ENCODE measurements at regions not wholly inside any gene's neighbourhood (a gene's known extent, or its start where the extent isn't known, plus 50 kb on each side); places are given as distances from the start of the nearest gene placed in this dataset.

- DNase-seq, result no peak
Observed at GRCh38 chr3:144079634-144080033, 108.0 kb downstream of the DIPK2A start.

- DNase-seq, result no peak
Observed at GRCh38 chr3:144084929-144085328, 113.3 kb downstream of the DIPK2A start.

- DNase-seq, result peak; percentile 35 to 84 (median 56)
Observed at GRCh38 chr3:144085964-144086363, 114.3 kb downstream of the DIPK2A start.

- no peak for DNase-seq
Observed at GRCh38 chr3:144096016-144096415, 124.4 kb downstream of the DIPK2A start.

DNA sequence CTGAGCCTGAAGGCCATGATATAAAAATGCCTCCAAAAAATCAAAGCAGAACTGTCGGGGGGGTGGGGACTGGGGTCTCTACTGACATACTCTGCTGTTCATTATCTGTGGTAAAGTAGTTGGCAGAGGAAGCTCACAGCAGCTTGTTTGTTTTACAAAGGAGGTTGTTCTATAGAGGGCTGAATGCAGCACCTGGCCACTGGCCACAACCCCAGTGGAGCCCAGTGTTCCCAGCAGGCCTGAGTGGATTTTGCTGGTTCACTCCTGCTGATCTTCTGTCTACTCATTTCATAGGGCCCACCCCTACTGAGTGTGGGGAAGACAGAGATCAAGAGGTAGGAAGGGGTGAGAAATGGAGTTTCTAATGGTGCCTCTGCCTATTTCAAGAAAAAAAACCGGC is 125.5 kb downstream of the DIPK2A start:
- DNase-seq, result no peak

- no peak for DNase-seq
Observed at GRCh38 chr3:144098691-144099090, 127.1 kb downstream of the DIPK2A start.

GRCh38 chr3:144102421-144102820 is 130.8 kb downstream of the DIPK2A start:
- no peak for DNase-seq

DNA sequence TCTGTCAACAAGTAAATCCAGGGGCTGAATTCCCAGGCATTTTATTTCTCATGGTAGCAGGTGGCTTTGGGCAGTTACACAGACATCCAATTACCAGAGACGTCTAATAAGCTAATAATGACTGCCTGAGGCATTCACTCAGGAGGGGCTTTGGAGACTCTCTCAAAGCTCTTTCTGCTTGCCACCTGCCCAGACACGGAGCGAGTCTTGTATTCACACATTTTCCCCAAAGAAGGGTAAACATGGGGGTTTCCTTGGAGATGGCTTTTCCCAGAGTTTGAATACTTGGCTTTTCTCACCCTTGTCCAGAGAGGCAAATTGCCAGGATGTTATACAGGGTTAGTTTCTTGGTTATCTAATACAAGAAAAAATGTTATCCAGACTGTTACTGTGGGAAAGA is 132.6 kb downstream of the DIPK2A start:
- no peak for DNase-seq

DNA sequence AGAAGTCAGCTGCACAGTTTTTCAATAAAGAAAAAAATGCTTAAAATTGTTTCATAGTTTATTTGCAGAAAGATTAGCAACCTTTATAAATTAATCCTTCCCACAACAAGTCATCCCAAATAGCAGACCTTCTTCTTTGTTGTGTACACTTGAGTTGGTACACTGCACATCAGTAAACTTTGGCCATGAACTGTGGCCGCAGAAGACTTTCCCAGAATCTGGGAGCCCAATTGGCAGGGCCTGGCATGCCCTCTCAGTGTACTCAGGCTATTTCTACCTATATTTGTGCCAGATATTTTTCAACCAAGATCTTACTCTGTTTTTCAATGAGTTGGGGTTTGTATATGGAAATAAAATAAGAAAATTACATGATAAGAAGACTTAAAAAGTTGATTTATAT is 133.1 kb downstream of the DIPK2A start:
- DNase-seq, result no peak

DNA sequence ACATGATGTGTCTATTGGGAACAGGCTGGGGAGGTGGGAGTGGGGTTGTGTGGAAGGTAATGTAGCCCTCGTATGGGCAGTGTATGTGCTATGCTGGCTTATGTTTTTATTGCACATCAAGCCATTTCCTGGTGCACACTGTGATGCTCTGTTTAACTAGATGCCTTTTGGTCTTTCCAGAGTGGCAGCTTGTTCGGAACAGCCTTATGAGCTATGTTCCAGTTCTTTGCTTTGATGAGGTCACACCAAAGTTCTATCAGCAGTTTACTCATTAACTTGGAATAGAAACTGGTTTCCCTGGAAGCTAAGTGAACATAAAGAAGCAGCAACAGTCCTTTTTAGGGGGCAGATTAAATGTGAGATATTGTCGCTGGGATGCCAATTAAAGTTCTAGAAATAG is 133.9 kb downstream of the DIPK2A start:
- no peak for DNase-seq

GRCh38 chr3:144106970-144107369 is 135.3 kb downstream of the DIPK2A start:
- DNase-seq, result peak in 1 of 4 experiments; percentile 3

DNA sequence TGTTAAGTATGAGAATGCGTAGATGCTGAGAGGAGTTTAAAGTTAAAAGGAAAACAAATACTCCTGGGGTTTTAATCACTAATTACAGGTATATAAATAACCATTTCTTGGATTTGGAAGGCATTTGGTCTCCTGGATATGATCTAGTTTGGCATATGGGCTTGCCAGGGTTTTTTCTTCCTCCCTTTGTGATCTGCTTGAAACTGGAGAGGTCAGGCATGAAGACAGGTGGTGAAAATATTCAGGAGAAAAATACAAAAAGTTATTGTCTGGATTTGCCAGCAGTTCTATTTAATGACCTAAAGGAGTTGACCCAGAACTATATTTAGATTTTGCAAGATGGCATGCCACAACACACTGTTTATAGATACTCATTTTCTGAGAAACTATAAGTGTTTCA is 136.3 kb downstream of the DIPK2A start:
- DNase-seq, result no peak

DNA sequence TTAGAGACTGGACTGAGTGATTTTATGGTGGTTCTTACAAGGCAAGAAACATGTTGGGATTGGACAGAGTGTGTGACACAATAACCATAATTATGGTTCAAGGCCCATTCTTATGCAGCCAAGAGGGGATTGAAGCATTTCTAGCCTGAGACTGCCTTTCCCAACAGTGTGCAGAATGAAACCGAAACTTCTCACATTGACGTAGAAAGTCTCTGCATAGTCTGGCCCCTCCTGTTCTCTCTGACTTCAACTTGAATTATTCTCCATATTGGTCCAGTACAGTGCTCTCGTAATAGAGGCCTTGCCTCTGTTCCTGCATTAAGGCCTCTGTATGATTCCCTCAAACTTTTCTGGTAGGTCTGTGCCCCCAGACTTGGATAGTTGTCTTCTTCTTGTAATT is 138.3 kb downstream of the DIPK2A start:
- peak in 1 of 4 experiments; percentile 18 for DNase-seq

GRCh38 chr3:144112036-144112435 is 140.4 kb downstream of the DIPK2A start:
- DNase-seq, result no peak

- no peak for DNase-seq
Observed at GRCh38 chr3:144112437-144112836, 140.8 kb downstream of the DIPK2A start.

DNA sequence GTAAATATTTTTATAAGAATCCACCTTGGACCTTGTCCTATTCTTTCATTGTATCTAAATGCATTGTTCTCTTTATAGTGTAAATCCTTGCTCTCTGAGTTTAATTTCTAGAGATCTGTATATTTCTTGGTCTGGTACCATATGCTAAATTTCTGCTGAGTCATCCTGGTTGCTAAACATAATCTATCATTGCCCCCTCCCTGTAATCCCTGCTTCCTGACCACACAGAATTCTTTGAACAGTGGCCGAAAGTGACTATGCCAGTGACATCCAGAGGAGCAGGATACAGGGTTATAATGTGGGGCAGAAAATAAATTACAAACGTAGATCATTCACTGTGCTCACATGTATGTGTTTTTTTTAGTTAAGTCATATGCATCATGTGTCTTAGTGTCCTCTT is 143.1 kb downstream of the DIPK2A start:
- no peak for DNase-seq

DNA sequence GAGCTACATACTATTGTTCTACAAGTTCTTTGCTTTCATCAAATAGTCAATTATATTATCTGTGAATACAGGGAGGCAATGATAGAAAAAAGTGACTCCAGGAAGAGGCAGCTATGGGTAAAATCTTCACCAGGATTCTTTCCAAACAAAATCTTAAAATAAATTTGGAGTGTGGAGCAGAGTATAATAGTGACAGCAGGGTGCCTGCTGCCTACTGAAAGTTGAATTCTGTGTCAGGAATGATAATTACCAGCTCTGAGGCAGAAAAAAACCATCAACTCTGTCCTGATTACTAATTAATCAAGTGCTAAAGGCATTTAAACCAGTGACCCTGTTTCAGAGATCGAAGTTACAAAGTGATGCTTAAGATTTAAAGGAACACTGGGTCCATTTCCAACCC is 148.0 kb downstream of the DIPK2A start:
- no peak for DNase-seq

GRCh38 chr3:144121661-144122060 is 150.0 kb downstream of the DIPK2A start:
- DNase-seq, result no peak

- no peak for DNase-seq
Observed at GRCh38 chr3:144127014-144127413, 155.4 kb downstream of the DIPK2A start.

DNA sequence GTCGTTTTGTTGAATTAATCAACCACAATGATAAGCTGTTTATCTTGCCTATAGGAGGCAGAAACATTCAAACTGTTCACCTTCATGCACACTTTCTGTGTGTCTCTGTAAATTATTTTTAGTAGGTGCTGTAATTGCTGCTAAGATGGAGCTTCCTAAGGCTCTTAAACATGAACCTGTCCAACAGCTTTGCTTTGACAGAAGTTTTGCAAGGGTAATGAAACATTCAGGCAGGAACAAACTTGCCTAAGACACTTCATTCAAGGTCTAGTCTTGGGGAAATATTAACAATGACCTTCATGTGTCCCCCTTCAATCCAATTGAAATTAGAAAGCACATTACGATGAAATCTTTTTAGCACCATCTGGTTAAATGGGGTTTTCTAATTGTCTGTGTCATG is 156.1 kb downstream of the DIPK2A start:
- no peak for DNase-seq

DNA sequence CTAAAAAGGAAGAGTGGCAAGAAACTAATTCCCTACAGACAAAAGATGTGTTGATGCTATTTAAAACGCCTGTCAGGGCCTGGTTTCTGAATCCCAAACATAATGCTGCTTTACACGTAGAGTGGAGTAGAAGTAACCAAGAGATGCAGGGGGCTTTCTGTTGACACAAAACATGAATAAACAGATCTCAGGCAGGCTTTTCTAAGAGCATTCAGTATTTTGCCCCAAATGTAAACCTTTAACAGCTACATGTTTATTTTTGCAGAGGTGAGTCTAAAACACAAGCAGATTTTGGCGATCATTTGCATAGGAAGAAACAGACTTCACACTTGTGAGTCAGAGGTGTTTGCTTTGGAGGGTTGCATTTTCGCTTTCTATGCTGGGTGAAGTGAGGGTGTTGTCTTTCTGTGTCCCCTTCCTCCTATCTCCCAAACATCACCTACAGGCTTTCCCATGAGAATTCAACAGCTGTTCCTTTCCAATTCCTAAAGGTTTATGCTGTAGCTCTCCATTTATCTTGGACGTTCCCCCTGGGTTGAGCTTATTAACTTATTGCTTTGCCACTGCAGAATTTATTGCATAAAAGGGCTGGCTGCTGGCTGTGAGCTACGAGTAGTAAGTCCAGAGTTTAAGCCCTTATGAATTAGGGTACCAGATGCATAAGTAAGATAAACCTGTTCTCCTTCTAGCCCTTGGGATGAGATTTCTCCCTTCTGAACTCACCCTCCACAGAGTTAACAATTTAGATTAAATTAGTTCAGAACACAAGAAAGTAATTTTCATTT is 156.7 kb downstream of the DIPK2A start:
- no peak for DNase-seq

DNA sequence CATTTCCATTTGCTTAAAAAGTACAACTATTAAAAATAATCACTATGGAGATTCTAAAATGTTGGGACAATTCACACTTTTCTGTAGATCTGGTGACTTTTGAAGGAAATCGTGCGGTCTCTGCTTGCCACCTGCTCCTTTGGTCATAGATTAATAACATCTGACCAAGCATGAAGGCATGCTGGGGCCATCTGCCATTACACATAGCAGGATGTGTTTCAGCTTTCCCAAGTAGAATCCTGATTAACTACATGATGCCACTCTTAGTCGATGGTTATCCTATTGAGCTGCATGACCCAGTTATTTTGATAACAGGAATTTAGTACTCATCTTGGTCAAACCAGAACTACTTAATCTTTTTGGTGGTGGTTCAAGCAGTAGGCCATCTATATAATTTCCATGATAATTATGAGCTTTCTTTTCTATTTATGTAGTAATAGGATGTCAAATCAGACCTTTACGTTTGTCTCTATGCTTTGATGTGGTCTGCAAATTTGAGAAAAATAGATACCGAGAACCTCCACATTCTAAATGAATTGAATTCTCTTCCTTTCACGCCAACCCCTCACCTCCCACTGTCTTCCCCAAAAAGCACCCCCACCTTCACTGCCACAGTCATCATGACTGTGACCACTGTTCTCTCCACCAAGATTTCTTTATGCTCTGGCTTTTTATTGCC is 158.1 kb downstream of the DIPK2A start:
- DNase-seq, result no peak

DNA sequence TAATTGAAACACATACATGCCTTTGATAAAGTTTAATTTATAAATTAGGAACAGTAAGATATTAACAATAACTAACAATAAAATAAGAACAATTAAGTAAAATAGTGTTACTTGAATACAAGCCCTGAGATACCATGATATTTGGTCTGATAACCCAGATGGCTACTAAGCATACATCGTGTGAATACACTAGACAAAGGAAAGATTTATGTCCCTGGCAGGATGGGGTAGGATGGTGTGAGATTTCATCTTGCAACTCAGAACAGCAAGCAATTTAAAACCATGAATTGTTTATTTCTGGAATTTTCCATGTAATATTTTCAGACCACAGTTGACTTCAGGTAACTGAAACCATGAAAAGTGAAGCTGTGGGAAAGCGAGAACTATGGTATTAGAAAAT is 169.5 kb downstream of the DIPK2A start:
- no peak for DNase-seq

- no peak for DNase-seq
Observed at GRCh38 chr3:144141496-144141895, 169.9 kb downstream of the DIPK2A start.

Measured in suppressor macrophage (primary cell).